ENCODE measurements at regions not wholly inside any gene's neighbourhood (a gene's known extent, or its start where the extent isn't known, plus 50 kb on each side); places are given as distances from the start of the nearest gene placed in this dataset.

DNA sequence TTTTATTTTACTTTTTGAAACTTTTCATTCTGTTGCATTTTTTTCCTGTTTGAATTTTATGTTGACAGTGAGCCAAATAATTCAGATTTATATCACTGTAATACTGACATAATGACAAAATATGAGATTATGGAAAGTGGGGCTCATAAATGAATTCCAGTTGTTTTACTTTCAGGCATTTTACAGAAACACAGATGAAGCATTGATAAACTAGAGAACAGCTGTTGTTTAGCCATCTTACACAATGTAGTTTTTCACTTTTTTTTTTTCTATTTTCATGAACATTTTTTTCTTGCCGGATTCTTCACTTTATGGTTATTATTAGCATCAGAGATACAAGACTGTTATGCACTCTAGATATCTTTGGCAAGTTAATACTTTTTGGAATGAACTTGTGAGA is 91.7 kb upstream of the PAQR3 start:
- ChIA-PET CTCF (no interaction called here), POLR2A (no interaction called here)
- Mint-ChIP-seq H3K36me3 (ENCODE audit: low read depth) (no peaks in the 10 kb centered on the region), H3K9me3 (peaks cover 3% of the 10 kb centered on the region), H3K4me1 (no peaks in the 10 kb centered on the region), H3K4me3 (no peak overlapping the region), H3K27me3 (no peaks in the 10 kb centered on the region), H3K27ac (no peak overlapping the region)
- ATAC-seq (ENCODE audit: low read depth) (no peak), DNase-seq (no peak)
- intact Hi-C loops (cut with micrococcal nuclease) = no loop called here
- no peak for TF ChIP-seq CTCF (IDR thresholded peaks at IDR 0.05)

DNA sequence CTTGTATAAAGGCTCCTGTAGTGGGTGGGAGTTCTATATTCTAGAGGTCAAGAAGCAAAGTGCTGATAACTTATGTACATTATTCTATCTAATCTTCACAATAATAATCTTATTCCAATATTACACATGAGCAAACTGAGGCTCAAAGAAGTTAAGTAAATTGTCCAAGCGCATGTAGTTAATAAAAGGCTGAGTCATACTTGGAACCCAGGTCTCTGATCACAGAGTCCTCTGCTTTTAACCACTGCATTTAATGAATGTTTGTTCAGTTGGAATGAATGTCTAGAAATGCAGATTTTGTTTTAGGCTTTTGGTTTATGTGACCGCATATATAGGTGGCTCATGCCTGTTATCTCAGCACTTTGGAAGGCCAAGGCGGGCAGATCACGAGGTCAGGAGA is 88.4 kb upstream of the PAQR3 start:
- H3K4me1 Mint-ChIP-seq = no peaks in the 10 kb centered on the region
- ChIA-PET CTCF (no interaction called here), POLR2A (no interaction called here)
- peaks cover 3% of the 10 kb centered on the region for H3K9me3 Mint-ChIP-seq
- H3K27me3 Mint-ChIP-seq = no peaks in the 10 kb centered on the region
- DNase-seq (no peak), ATAC-seq (ENCODE audit: low read depth) (no peak)
- intact Hi-C loops (cut with micrococcal nuclease) = no loop called here
- H3K27ac Mint-ChIP-seq = no peak overlapping the region
- H3K36me3 Mint-ChIP-seq (ENCODE audit: low read depth) = no peaks in the 10 kb centered on the region
- TF ChIP-seq CTCF (IDR thresholded peaks at IDR 0.05) = no peak
- no peak overlapping the region for H3K4me3 Mint-ChIP-seq

GRCh38 chr4:79025170-79025569 is 85.9 kb upstream of the PAQR3 start:
- Mint-ChIP-seq H3K4me3 (no peak overlapping the region), H3K27me3 (no peaks in the 10 kb centered on the region), H3K9me3 (peaks cover 3% of the 10 kb centered on the region), H3K4me1 (no peaks in the 10 kb centered on the region), H3K36me3 (ENCODE audit: low read depth) (no peaks in the 10 kb centered on the region), H3K27ac (no peak overlapping the region)
- TF ChIP-seq CTCF (IDR thresholded peaks at IDR 0.05) = no peak
- ATAC-seq (ENCODE audit: low read depth) (no peak), DNase-seq (no peak)
- intact Hi-C loops (cut with micrococcal nuclease) = no loop called here
- CTCF ChIA-PET = no interaction called here
- POLR2A ChIA-PET = no interaction called here

GRCh38 chr4:79023799-79024770 is 84.8 kb upstream of the PAQR3 start:
- H3K27ac Mint-ChIP-seq = no peak overlapping the region

More at GRCh38 chr4:79023799-79024770, 84.8 kb upstream of the PAQR3 start:
- intact Hi-C loops (cut with micrococcal nuclease) = no loop called here
- POLR2A ChIA-PET = no interaction called here
- Mint-ChIP-seq H3K4me3 (no peak overlapping the region), H3K4me1 (no peaks in the 10 kb centered on the region), H3K27me3 (no peaks in the 10 kb centered on the region), H3K9me3 (peaks cover 2% of the 10 kb centered on the region), H3K36me3 (ENCODE audit: low read depth) (no peaks in the 10 kb centered on the region)
- ATAC-seq (ENCODE audit: low read depth) = no peak
- CTCF ChIA-PET = no interaction called here
- no peak for DNase-seq
- no peak for TF ChIP-seq CTCF (IDR thresholded peaks at IDR 0.05)
